ENCODE measurements at regions not wholly inside any gene's neighbourhood (a gene's known extent, or its start where the extent isn't known, plus 50 kb on each side); places are given as distances from the start of the nearest gene placed in this dataset.

- no peak for TF ChIP-seq CTCF (IDR thresholded peaks at IDR 0.05; ENCODE audit: extremely low read depth in 1 of 2, insufficient read depth in 1 of 2, low read depth in 1 of 2, low read length in 2 of 2)
- TF ChIP-seq EZH2 (IDR thresholded peaks at IDR 0.05; ENCODE audit: borderline replicate concordance, low read depth, low read length, severe bottlenecking): no peak
- TF ChIP-seq POLR2AphosphoS5 (IDR thresholded peaks at IDR 0.05; ENCODE audit: insufficient read depth, low read depth, low read length): no peak
- TF ChIP-seq MYC (IDR thresholded peaks at IDR 0.05; ENCODE audit: low read depth, low read length): no peak
- no peak for TF ChIP-seq JUN (IDR thresholded peaks at IDR 0.05; ENCODE audit: borderline replicate concordance, insufficient read depth, insufficient read length, low read depth)
Measured at GRCh38 chr2:192419786-192420185, 225.1 kb upstream of the TMEFF2 start.

Measured in endothelial cell of umbilical vein (primary cell).